Sigmoid colon (tissue), 3 donors: ENCODE measurements at regions not wholly inside any gene's neighbourhood (a gene's known extent, or its start where the extent isn't known, plus 50 kb on each side); places are given as distances from the start of the nearest gene placed in this dataset.
"Not testable (repeated sequence)": the region's sequence is repeated elsewhere in the genome, so short reads cannot be mapped to it uniquely, and the experiment has no call there.

Experiments used
- CTCF ChIP-seq, 4 experiments: fragments of 450-650 bp in 3 of 4; fragments of 200-600 bp in 1 of 4; IDR thresholded peaks; one replicate each; pipeline ENCODE4 v1.5.1; 2016 to 2019; ENCODE audit warnings: antibody characterized with exemption in 4 of 4, mild to moderate bottlenecking in 3 of 4, moderate library complexity in 2 of 4
- POLR2A ChIP-seq, 2 donors: fragments of 450-650 bp; IDR thresholded peaks; one replicate each; pipeline ENCODE4 v1.6.1; 2016; ENCODE audit warnings: antibody characterized with exemption in 2 of 2, mild to moderate bottlenecking in 2 of 2, moderate library complexity in 2 of 2

GRCh38 chr6:76491376-76491775 is 418.9 kb upstream of the IMPG1 start:
- TF ChIP-seq CTCF, POLR2A (IDR thresholded peaks at IDR 0.05): not testable (repeated sequence)
